GM21423 (cell line): ENCODE measurements at regions not wholly inside any gene's neighbourhood (a gene's known extent, or its start where the extent isn't known, plus 50 kb on each side); places are given as distances from the start of the nearest gene placed in this dataset.
"Not testable (repeated sequence)": the region's sequence is repeated elsewhere in the genome, so short reads cannot be mapped to it uniquely, and the experiment has no call there.

Source experiments
- ATAC-seq: cut with Tn5 transposase; IDR thresholded peaks from one replicate; pipeline ENCODE4 v1.9.1; 2021; ENCODE audit warnings: mild to moderate bottlenecking, moderate library complexity; ENCODE audit not compliant: unreplicated experiment

DNA sequence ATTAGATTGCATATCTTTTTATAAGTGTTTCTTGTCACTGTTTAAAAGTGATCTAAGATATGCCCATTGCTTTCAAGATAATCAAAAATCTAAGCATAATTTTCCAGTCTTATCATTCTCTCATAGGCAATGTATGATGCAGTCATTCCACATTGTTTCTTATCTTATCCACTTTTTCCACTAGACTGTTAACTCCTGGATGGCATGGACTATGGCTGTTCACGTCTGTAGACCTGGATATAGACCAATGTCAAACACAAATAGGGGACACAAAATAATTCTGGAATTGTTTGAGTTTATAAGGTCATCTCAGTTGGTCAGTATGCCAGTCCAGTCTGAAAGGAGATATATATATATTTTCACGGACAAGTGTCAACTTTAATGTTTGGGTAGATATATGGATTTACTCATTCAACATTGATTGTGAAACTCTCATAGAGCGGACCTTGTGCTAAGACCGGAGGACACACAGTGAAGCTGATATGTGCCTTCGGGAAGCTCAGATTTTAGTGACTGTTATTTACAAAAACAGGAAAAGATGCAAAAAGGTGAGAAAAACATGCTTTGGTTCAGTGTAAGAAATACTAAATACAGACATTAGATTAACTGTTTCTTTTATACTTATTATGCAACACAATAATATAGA, 689.4 kb upstream of the SLC8A1 start:
- ATAC-seq, result no peak

DNA sequence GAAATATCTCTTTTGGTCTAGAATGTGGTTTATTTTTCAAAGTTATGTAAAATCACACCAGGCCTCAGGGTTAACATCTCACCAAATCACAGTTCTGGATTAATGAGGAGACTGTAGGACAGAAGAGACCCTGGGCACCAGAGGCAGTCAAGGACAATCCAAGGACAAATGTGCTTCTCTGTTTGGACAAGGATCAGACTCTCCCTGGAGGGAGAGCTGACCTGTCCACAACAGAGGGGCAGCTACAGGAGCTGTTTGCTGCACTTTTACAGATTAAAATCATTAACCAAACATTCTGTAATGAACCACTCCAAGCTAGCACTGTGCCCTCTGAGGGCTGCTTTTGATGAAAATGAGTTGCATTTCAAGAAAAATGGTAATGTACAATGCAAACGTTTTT, 690.6 kb upstream of the SLC8A1 start:
- ATAC-seq, result no peak

DNA sequence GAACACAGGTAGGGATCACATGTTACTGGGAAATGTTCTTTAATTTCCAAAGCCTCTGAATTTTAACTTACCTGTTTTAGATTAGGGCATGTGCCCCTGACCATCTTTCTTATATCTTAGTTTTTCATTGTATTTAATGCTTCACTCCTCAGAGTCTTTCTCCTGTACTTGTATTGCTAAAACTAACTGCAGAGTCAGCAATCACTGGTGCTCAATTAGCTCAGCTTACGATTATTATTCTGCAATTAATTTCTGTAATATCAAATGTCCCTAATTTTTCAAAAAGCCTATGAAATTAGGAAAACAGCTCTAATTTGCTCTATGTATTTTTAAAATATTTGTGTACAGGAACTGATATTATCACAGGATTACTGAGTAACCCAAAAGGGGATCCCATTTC, 693.2 kb upstream of the SLC8A1 start:
- ATAC-seq, result no peak

DNA sequence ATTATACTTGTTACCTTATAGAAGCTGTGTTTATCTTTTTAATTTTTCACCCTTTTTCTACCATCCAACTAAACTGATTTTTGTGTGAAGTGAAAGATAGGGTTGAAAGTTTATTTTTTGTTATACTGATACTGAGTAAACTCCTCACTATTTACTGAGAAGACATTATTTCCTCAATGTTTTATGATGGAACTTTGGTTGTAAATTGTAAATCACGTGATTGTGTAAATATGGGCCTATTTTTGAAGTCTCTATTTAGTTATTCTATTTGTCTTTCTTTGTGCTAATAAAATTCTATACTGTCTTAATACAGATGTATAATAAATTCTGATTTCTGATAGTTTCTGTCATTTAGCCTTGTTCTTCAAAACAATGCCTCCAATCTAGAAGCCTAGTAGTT, 697.2 kb upstream of the SLC8A1 start:
- no peak for ATAC-seq

DNA sequence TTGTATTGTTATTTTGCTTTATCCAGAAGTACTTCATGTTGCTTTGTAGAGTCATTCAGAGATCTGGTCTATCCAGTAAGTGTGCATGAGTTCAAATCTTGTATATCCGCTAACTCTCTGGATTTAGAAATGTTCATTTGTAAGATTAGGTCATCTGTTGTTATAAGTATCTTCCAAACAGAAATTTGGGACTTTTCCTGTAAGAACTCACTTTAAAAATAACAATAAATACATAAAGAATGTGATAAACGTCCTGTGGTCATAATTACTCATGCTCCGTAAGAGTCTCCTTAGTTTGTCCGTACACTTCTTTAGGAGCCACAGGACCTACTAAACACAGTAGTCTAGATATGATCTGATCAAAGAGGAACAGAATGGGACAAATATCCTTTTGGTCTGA, 699.9 kb upstream of the SLC8A1 start:
- no peak for ATAC-seq

DNA sequence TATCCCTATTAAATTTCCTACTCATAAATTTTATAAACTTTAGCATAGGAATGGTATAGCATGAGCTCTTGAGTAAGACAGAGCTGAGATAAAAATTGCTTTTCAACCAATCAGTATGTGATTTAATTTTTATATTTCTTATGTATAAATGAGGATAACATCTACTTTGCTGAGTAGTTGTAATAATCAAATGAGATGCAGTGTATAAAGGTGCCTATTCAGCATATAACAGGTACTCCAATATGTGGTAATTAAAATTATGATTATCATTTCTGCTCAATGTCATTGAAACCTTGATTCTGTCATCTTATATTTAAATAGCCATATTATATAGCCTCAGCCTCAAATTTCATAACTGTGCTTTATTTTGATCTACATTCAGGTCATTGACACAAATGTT, 700.4 kb upstream of the SLC8A1 start:
- ATAC-seq, result no peak

DNA sequence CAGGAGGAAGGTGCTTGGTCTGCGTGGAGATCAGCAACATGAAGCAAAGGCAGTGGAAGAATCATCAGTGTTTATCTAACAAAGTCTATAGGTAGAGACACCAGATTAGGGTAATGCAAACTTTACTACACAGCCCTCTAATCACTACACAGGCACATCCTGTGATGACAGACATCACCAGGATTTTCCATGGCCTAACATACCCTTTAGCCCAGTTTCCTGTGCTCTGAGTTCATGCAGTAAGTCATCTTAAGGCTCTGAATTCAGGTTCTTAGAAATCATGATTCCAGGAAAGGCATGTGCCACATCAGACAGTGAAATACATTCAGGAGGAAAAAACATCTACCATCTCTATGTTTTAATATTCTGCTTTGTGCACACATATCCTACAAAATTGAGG, 708.5 kb upstream of the SLC8A1 start:
- ATAC-seq, result no peak

DNA sequence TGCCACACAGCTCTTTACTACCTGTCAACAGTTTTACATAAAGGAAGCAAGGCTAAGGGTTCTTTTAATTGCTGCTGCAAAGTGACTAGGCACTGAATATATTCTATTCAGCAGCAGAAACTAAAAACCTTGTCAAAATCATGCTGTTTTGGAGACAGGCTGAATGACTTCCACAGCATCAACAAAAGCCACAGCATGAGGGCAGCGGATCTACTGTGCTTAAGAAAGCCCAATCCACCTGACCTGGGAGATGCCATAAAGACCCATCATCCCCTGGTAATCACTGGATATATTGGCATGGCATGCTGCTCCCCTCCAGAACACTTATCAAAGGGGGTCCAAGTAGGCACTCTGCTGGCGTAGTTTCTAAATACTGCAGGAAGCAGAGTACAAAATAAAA, 715.1 kb upstream of the SLC8A1 start:
- no peak for ATAC-seq

DNA sequence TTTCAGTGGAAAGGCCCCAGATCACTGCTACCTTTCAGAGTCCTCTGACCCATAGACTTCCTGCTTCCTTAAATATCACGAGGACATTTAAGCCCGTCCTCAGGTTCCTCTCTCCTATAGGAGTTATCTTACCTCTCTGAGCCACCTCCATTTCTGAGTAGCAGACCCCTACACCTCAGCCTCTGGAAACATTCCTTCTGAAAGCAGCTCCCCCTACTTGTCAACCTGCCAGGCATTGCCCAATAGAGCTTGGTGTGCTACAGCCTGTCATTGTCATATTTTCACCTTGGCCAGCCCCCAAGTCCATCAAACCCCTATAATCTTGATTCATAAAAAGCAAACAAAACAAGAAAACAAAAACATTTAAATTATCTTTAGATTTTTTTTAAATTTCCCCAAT, 717.9 kb upstream of the SLC8A1 start:
- ATAC-seq, result no peak

DNA sequence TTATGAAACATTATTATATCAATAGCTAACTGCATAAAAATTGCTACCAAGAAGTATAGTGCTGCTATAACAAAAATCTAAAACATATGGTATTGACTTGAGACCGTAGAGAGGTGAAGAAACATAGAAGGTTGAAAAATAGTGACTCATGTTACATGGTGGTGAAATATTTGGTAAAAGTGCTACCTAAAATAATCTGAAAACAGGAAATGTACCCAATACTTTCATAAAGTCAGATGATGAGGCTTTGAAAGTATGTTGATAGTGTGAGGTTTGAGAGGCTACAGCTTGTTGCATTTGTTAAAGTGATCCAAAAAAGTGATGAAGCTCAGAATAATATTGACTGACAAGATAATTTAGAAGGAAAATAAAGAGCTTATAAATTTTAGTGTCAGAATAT, 718.7 kb upstream of the SLC8A1 start:
- ATAC-seq, result no peak

DNA sequence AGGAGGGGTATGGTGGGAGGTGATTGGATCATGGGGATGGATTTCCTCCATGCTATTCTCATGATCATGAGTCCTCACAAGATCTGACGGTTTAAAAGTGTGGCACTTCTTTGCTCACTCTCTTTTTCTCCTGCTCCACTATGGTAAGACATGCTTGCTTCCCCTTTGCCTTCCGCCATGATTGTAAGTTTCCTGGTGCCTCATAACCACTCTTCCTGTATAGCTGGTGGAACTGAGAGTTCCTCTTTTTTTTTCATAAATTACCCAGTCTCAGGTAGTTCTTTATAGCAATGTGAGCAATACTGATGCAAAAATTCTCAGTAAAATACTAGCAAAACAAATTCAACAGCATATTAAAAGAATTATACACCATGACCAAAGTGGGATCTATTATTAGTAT, 728.5 kb upstream of the SLC8A1 start:
- ATAC-seq, result no peak

DNA sequence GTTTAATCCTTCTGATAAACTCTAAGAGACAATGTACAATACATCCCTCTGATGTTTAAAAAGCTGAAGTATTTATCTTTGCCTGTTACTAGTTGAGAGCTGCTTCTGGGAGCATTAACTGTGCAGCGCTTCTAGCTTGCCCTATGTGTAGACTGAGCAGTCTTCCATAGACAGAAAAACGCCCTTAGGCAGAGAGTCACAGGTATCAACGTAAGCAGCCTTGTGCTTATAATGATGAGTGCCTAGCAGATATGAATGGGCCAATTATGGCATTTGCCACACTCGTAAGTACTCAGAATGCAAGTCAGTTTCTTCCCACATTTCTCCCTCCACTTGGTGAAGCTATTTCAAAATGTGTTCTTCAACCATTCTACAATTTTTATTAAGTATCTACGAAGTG, 731.1 kb upstream of the SLC8A1 start:
- no peak for ATAC-seq

DNA sequence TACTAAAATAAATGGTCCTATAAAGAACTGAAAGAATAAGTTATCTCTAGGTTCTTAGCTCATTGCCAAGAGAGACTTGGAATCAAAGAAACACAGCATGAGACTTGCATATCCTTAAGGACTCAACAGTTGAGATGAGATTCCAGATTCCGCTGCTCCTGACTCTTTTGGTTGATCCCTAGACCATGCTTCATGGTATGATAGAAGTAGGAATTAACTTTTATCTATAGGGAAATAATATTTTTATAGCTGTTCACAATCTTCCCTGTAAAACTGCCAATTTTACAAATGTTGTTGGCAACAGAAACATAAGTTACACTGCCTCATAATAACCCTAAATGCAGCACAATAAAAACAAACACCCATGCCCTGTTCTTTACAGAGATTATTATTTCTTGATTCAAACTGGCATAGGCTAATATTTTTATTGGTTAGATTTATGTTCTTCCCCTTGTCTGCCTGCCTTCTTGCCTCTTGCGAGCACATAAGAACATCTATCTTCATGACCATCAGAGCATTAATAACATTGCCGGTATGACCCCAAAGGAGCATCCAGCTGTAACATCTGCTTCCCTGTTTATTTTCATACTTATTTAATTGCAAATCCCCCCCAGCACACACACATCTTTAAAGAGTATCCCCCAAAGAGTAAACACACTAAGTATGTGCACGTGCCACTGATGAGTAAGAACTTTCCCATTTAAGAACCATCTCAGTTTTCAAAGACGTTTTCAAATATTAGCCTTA, 735.7 kb upstream of the SLC8A1 start:
- ATAC-seq, result no peak

DNA sequence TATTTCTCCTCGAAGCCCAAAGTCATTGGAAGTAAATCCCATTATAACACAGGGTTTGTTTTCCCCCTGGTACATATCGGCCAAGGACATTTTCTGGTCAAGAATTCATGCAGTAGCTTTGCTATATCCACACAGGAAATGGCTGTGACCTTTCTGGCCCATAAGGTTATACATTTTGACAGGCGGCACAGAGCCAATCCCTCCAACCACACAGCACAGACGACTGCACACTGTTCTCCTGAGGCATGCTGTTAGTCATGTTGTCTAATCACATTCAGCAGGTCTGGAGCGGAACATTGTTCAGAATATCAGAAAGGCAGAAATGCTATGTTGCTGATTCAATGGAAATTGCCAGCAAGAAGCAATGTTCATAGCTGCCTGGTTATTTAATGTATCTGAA, 742.3 kb upstream of the SLC8A1 start:
- no peak for ATAC-seq

DNA sequence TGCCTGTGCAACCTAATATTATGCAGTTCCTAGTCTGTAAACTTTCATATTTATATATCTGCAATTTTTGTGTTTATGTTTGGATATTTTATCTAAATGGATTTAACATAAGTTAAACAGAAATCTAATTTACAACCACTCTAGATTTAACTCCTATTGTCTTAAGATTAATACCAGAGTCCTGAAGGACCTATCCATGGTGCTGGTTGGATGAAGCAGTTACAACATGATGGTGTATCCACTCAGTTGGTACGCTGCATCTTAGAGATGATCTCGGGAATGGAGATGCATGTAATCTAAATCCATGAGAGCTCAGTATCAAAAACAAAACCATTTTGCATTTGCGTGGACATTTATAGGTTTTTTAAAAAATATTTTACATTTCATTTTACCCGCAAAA, 745.9 kb upstream of the SLC8A1 start:
- ATAC-seq, result no peak

DNA sequence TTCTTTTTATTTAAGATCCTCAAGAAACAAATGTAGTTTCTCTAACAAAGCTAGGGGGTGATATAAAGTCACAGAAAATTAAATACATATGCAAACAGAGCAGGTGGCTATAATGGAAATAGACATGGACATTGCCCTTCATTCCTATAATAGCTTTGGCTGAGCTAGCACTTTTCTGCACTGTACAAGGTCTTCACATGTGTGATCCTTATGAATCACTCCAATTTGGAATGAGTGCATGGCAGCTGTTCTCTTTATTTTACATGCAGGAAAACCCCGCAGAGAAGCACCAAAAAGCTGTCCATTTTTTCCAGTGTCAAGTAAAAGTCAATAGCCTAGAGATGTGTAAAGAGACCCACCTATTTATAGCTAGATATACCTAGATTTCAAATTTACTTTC, 747.4 kb upstream of the SLC8A1 start:
- ATAC-seq, result no peak

DNA sequence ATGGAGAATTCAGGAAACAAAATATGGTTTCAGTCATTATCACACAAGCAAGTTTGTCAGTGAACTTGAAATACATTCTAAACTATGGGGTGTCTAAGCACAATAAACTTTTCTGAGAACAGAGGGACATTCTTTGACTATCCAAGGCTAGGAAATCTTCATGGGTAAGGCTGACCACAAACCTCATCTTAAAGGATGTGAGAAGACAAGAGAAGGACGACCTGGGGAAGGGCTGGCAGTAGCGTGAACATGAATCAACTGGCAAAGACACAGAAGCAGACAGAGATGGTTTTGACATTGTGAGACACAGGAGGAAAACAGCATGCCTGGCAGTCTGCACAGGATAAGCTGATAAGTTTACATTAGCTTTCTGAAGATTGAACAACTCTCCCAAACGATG, 752.4 kb upstream of the SLC8A1 start:
- ATAC-seq, result no peak

DNA sequence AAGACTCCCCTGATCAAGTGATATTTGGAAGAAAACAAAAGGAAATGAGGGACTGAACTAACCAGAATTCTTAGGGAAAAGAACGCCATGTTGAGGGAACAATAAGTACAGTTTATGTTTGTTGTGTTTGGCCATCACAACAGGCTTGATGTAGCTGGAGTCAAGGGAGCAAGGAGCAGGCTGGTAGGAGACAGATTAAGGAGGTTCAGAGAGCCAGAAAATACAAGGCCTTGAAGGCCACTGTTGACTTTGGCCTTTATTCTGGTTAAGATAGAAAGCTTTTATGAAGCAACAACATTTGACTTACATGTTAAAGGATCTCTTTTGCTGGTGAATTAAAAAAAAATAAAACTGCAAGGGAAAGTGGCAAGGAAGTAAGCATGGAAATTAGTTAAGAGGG, 754.1 kb upstream of the SLC8A1 start:
- no peak for ATAC-seq

DNA sequence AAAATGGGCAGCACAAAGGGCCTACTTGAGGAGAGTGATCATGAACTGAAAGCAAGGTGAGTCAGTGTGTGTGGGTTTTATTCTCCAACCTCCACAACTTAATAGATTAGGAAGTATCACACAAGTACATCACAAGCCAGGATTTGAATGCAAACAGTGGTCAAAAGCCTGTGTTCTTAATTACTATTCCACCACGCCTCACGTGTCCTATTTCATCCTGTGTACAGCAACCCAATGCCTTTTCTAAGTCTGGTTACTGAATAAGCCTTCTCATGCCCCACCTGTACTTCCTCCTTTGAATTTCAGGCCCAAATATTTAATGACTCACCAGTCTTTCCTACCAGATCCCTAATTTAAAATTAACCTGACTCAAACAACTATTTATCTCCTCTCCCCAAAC, 755.7 kb upstream of the SLC8A1 start:
- ATAC-seq, result no peak

DNA sequence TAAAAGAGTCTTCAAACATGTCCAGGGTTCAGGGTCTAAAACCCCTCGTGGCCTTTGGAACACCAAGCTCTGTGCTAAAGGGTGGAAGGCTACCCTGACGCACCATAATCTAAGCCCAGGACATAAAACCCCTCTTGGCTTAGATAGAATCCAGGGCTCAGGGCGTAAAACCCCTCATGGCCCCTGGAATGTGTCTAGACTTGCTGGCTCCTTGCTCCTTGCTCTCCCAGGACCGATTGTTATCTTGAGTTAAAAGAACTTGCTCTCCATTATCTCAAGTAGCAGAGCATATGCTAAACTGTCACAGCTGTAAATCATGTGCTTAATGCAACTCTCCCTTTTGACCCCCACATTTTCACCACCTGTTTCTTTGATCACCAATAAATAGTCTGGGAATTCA, 758.1 kb upstream of the SLC8A1 start:
- not testable (repeated sequence) for ATAC-seq

DNA sequence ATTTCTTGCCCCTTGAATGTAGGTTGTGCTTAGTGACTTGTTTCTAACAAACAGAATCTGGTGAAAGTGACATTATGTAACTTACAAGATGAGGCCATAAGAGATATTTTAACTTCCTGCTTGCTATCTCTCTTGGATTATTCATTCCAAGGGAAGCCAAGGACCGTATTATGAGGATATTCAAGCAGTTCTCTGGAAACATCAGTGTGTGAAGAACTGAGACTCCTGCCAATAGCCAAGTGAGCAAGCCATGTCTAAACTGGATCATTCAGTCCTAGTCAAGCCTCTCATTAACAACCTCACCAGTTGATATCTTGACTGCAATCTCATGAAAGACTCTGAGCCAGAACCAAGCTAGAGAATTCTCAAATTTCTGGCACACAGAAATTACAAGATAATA, 765.1 kb upstream of the SLC8A1 start:
- no peak for ATAC-seq

DNA sequence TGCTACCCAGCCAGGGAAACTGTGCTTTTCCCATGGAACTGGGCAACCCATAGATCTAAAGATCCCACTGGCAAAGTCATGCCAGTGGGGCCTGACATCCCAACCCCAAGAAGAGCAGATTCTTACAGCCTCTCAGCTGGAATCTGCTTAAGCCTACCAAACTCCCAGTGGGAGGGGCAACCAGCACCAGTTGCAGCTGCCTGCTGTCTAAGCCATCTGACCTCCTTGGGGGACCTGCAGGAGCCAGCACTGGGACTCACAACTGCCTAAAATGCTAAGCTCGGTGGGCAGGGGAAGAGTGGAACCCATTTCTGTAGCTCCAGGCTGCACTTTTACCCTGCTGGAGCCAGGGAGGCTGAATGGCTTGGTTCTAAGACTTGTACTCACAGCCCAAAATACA, 770.7 kb upstream of the SLC8A1 start:
- no peak for ATAC-seq

DNA sequence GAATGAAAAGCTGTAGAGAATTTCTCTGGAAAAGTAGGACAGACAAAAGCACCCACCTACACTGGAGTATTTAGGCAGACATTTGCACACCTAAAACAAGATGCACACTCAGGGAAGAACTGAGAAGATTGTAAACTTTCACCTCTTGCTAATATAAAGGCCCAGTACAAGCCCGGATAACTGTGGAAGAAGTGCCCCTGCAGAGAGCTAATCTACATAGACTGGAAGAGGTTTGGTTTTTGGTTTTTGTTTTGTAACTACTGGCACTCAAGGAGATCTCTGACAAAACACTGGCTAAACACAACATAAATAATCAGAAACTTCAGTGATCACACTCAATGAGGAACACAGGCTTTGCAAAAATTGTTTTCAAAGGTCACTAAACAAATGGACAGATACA, 782.2 kb upstream of the SLC8A1 start:
- ATAC-seq, result no peak
